ENCODE measurements at regions not wholly inside any gene's neighbourhood (a gene's known extent, or its start where the extent isn't known, plus 50 kb on each side); places are given as distances from the start of the nearest gene placed in this dataset.

- Histone ChIP-seq H3F3A (ENCODE audit: insufficient read depth, low read length) (no peaks in the 10 kb centered on the region), H3K27ac (ENCODE audit: low read length) (no peak overlapping the region), H3K79me2 (ENCODE audit: low read length) (no peaks in the 10 kb centered on the region), H3K4me2 (ENCODE audit: low read depth, low read length) (no peak overlapping the region), H3K36me3 (replicated peaks; ENCODE audit: insufficient read depth, low read length) (no peaks in the 10 kb centered on the region), H3K4me1 (ENCODE audit: low read length) (no peaks in the 10 kb centered on the region), H3K4me3 (ENCODE audit: low read length) (no peak overlapping the region), H3K9ac (ENCODE audit: low read length) (no peak overlapping the region), H3K9me3 (replicated peaks; ENCODE audit: insufficient read depth, low read length) (no peaks in the 10 kb centered on the region), H4K20me1 (ENCODE audit: insufficient read depth, low read length) (no peaks in the 10 kb centered on the region), H3K9me2 (replicated peaks; ENCODE audit: insufficient read depth, low read length) (no peaks in the 10 kb centered on the region), H2AFZ (ENCODE audit: low read length) (no peak overlapping the region), H3K27me3 (replicated peaks; ENCODE audit: insufficient read depth, low read length) (no peaks in the 10 kb centered on the region)
- TF ChIP-seq CTCF (IDR thresholded peaks at IDR 0.05; ENCODE audit: low read length) (no peak), EZH2 (optimal IDR thresholded peaks at IDR 0.05; ENCODE audit: low read depth, low read length) (no peak), EZH2phosphoT487 (IDR thresholded peaks at IDR 0.05; ENCODE audit: low read length) (no peak)
- DNase-seq, result no peak
These were observed 291.8 kb downstream of the CRPPA start for GRCh38 chr7:16129431-16130110.

- Histone ChIP-seq H3K27ac (ENCODE audit: low read length) (no peak overlapping the region), H3K27me3 (replicated peaks; ENCODE audit: insufficient read depth, low read length) (no peaks in the 10 kb centered on the region), H3K4me1 (ENCODE audit: low read length) (no peaks in the 10 kb centered on the region), H3K9me3 (replicated peaks; ENCODE audit: insufficient read depth, low read length) (no peaks in the 10 kb centered on the region), H3K4me3 (ENCODE audit: low read length) (no peak overlapping the region), H3K9ac (ENCODE audit: low read length) (no peak overlapping the region), H4K20me1 (ENCODE audit: insufficient read depth, low read length) (no peaks in the 10 kb centered on the region), H3K4me2 (ENCODE audit: low read depth, low read length) (no peak overlapping the region), H2AFZ (ENCODE audit: low read length) (no peak overlapping the region), H3K79me2 (ENCODE audit: low read length) (no peaks in the 10 kb centered on the region), H3K9me2 (replicated peaks; ENCODE audit: insufficient read depth, low read length) (no peaks in the 10 kb centered on the region), H3F3A (ENCODE audit: insufficient read depth, low read length) (no peaks in the 10 kb centered on the region), H3K36me3 (replicated peaks; ENCODE audit: insufficient read depth, low read length) (no peaks in the 10 kb centered on the region)
- DNase-seq, result no peak
- no peak for TF ChIP-seq EZH2 (optimal IDR thresholded peaks at IDR 0.05; ENCODE audit: low read depth, low read length)
These were observed 298.1 kb downstream of the CRPPA start for GRCh38 chr7:16123117-16123770.

- no peaks in the 10 kb centered on the region for H3F3A ChIP-seq (ENCODE audit: insufficient read depth, low read length)
- TF ChIP-seq EZH2phosphoT487 (IDR thresholded peaks at IDR 0.05; ENCODE audit: low read length) (no peak), EZH2 (optimal IDR thresholded peaks at IDR 0.05; ENCODE audit: low read depth, low read length) (no peak), CTCF (IDR thresholded peaks at IDR 0.05; ENCODE audit: low read length) (no peak)
- no peak overlapping the region for H3K27ac ChIP-seq (ENCODE audit: low read length)
These were observed 299.4 kb downstream of the CRPPA start for GRCh38 chr7:16121876-16122390.

GRCh38 chr7:16115374-16115773 is 306.0 kb downstream of the CRPPA start:
- Histone ChIP-seq H3K36me3 (replicated peaks; ENCODE audit: insufficient read depth, low read length) (no peaks in the 10 kb centered on the region), H3K9me2 (replicated peaks; ENCODE audit: insufficient read depth, low read length) (no peaks in the 10 kb centered on the region), H3K9me3 (replicated peaks; ENCODE audit: insufficient read depth, low read length) (no peaks in the 10 kb centered on the region), H3K9ac (ENCODE audit: low read length) (no peak overlapping the region), H3K4me3 (ENCODE audit: low read length) (no peak overlapping the region), H4K20me1 (ENCODE audit: insufficient read depth, low read length) (no peaks in the 10 kb centered on the region), H3K4me2 (ENCODE audit: low read depth, low read length) (no peak overlapping the region), H3K4me1 (ENCODE audit: low read length) (peaks cover 11% of the 10 kb centered on the region), H3K79me2 (ENCODE audit: low read length) (no peaks in the 10 kb centered on the region), H3K27me3 (replicated peaks; ENCODE audit: insufficient read depth, low read length) (no peaks in the 10 kb centered on the region), H3K27ac (ENCODE audit: low read length) (no peak overlapping the region), H3F3A (ENCODE audit: insufficient read depth, low read length) (no peaks in the 10 kb centered on the region), H2AFZ (ENCODE audit: low read length) (no peak overlapping the region)
- DNase-seq, result no peak
- TF ChIP-seq CTCF (IDR thresholded peaks at IDR 0.05; ENCODE audit: low read length) (no peak), EZH2phosphoT487 (IDR thresholded peaks at IDR 0.05; ENCODE audit: low read length) (no peak)

More at GRCh38 chr7:16121876-16122390, 299.4 kb downstream of the CRPPA start:
- Histone ChIP-seq H3K4me3 (ENCODE audit: low read length) (no peak overlapping the region), H4K20me1 (ENCODE audit: insufficient read depth, low read length) (no peaks in the 10 kb centered on the region), H3K36me3 (replicated peaks; ENCODE audit: insufficient read depth, low read length) (no peaks in the 10 kb centered on the region), H3K79me2 (ENCODE audit: low read length) (no peaks in the 10 kb centered on the region), H2AFZ (ENCODE audit: low read length) (no peak overlapping the region), H3K9me2 (replicated peaks; ENCODE audit: insufficient read depth, low read length) (no peaks in the 10 kb centered on the region), H3K4me1 (ENCODE audit: low read length) (no peaks in the 10 kb centered on the region), H3K9me3 (replicated peaks; ENCODE audit: insufficient read depth, low read length) (no peaks in the 10 kb centered on the region), H3K9ac (ENCODE audit: low read length) (no peak overlapping the region), H3K4me2 (ENCODE audit: low read depth, low read length) (no peak overlapping the region), H3K27me3 (replicated peaks; ENCODE audit: insufficient read depth, low read length) (no peaks in the 10 kb centered on the region)
- DNase-seq, result no peak

All from MM.1S (cell line).